HL-60 (cell line): ENCODE measurements at regions not wholly inside any gene's neighbourhood (a gene's known extent, or its start where the extent isn't known, plus 50 kb on each side); places are given as distances from the start of the nearest gene placed in this dataset.

ENCODE experiments used
- CTCF ChIP-seq: IDR thresholded peaks from one replicate; pipeline ENCODE4 v1.5.1; 2011; ENCODE audit warnings: low read length, control low read depth, inconsistent platforms; ENCODE audit not compliant: insufficient read depth
- POLR2AphosphoS5 ChIP-seq: IDR thresholded peaks from 2 replicates; pipeline ENCODE4 v1.6.1; 2012; ENCODE audit warnings: low read depth

GRCh38 chr14:94989946-94990345, 167.4 kb downstream of the DICER1 start:
- no peak for TF ChIP-seq CTCF
- TF ChIP-seq POLR2AphosphoS5: no peak
